ENCODE measurements at regions not wholly inside any gene's neighbourhood (a gene's known extent, or its start where the extent isn't known, plus 50 kb on each side); places are given as distances from the start of the nearest gene placed in this dataset.

- Histone ChIP-seq H3K4me2 (ENCODE audit: low read length) (no peak overlapping the region), H3F3A (ENCODE audit: insufficient read depth, low read length) (no peaks in the 10 kb centered on the region), H3K79me2 (ENCODE audit: insufficient read depth, low read length) (no peaks in the 10 kb centered on the region), H3K4me1 (ENCODE audit: insufficient read depth, low read length, severe bottlenecking) (no peaks in the 10 kb centered on the region), H4K20me1 (ENCODE audit: insufficient read depth, low read length) (no peaks in the 10 kb centered on the region), H3K4me3 (ENCODE audit: low read depth, low read length, poor library complexity, severe bottlenecking) (no peak overlapping the region), H3K9me2 (ENCODE audit: low read depth, low read length) (no peaks in the 10 kb centered on the region), H3K36me3 (ENCODE audit: insufficient read depth, low read length) (no peaks in the 10 kb centered on the region), H3K9me3 (ENCODE audit: low read length) (no peaks in the 10 kb centered on the region), H3K27ac (ENCODE audit: low read depth, low read length, poor library complexity, severe bottlenecking) (no peak overlapping the region), H3K27me3 (ENCODE audit: insufficient read depth, low read length) (no peaks in the 10 kb centered on the region), H2AFZ (ENCODE audit: low read length) (no peak overlapping the region), H3K9ac (ENCODE audit: low read length) (no peak overlapping the region)
- TF ChIP-seq EZH2 (IDR thresholded peaks at IDR 0.05; ENCODE audit: borderline replicate concordance, low read length): no peak
Observed at GRCh38 chr5:96084874-96085506, 123.3 kb upstream of the ELL2 start.

GRCh38 chr5:96083361-96083881 is 121.8 kb upstream of the ELL2 start:
- no peak overlapping the region for H3K9ac ChIP-seq (ENCODE audit: low read length)
- no peaks in the 10 kb centered on the region for H3K9me2 ChIP-seq (ENCODE audit: low read depth, low read length)
- H3K36me3 ChIP-seq (ENCODE audit: insufficient read depth, low read length): no peaks in the 10 kb centered on the region
- H3K79me2 ChIP-seq (ENCODE audit: insufficient read depth, low read length): no peaks in the 10 kb centered on the region
- H3K4me2 ChIP-seq (ENCODE audit: low read length): no peak overlapping the region
- no peak overlapping the region for H3K4me3 ChIP-seq (ENCODE audit: low read depth, low read length, poor library complexity, severe bottlenecking)
- H3F3A ChIP-seq (ENCODE audit: insufficient read depth, low read length): no peaks in the 10 kb centered on the region
- H2AFZ ChIP-seq (ENCODE audit: low read length): no peak overlapping the region
- H3K9me3 ChIP-seq (ENCODE audit: low read length): no peaks in the 10 kb centered on the region
- no peak overlapping the region for H3K27ac ChIP-seq (ENCODE audit: low read depth, low read length, poor library complexity, severe bottlenecking)
- no peaks in the 10 kb centered on the region for H4K20me1 ChIP-seq (ENCODE audit: insufficient read depth, low read length)
- no peaks in the 10 kb centered on the region for H3K4me1 ChIP-seq (ENCODE audit: insufficient read depth, low read length, severe bottlenecking)
- no peaks in the 10 kb centered on the region for H3K27me3 ChIP-seq (ENCODE audit: insufficient read depth, low read length)
- TF ChIP-seq CTCF (IDR thresholded peaks at IDR 0.05; ENCODE audit: low read length): no peak

GRCh38 chr5:96081276-96081858 is 119.7 kb upstream of the ELL2 start:
- TF ChIP-seq CTCF (IDR thresholded peaks at IDR 0.05; ENCODE audit: low read length) (no peak), EZH2 (IDR thresholded peaks at IDR 0.05; ENCODE audit: borderline replicate concordance, low read length) (no peak)
- no peaks in the 10 kb centered on the region for H3K9me3 ChIP-seq (ENCODE audit: low read length)
- H3K27me3 ChIP-seq (ENCODE audit: insufficient read depth, low read length): no peaks in the 10 kb centered on the region
- H3K9me2 ChIP-seq (ENCODE audit: low read depth, low read length): no peaks in the 10 kb centered on the region
- no peaks in the 10 kb centered on the region for H4K20me1 ChIP-seq (ENCODE audit: insufficient read depth, low read length)
- no peak overlapping the region for H3K4me2 ChIP-seq (ENCODE audit: low read length)
- H3F3A ChIP-seq (ENCODE audit: insufficient read depth, low read length): no peaks in the 10 kb centered on the region
- no peaks in the 10 kb centered on the region for H3K79me2 ChIP-seq (ENCODE audit: insufficient read depth, low read length)
- no peak overlapping the region for H3K4me3 ChIP-seq (ENCODE audit: low read depth, low read length, poor library complexity, severe bottlenecking)
- no peak overlapping the region for H3K27ac ChIP-seq (ENCODE audit: low read depth, low read length, poor library complexity, severe bottlenecking)
- H3K9ac ChIP-seq (ENCODE audit: low read length): no peak overlapping the region
- no peaks in the 10 kb centered on the region for H3K36me3 ChIP-seq (ENCODE audit: insufficient read depth, low read length)
- H3K4me1 ChIP-seq (ENCODE audit: insufficient read depth, low read length, severe bottlenecking): no peaks in the 10 kb centered on the region
- H2AFZ ChIP-seq (ENCODE audit: low read length): no peak overlapping the region

- no peaks in the 10 kb centered on the region for H3K9me2 ChIP-seq (ENCODE audit: low read depth, low read length)
- H2AFZ ChIP-seq (ENCODE audit: low read length): no peak overlapping the region
- H3K4me2 ChIP-seq (ENCODE audit: low read length): no peak overlapping the region
- no peaks in the 10 kb centered on the region for H3K79me2 ChIP-seq (ENCODE audit: insufficient read depth, low read length)
- H3K36me3 ChIP-seq (ENCODE audit: insufficient read depth, low read length): no peaks in the 10 kb centered on the region
- H3K4me1 ChIP-seq (ENCODE audit: insufficient read depth, low read length, severe bottlenecking): no peaks in the 10 kb centered on the region
- no peaks in the 10 kb centered on the region for H3F3A ChIP-seq (ENCODE audit: insufficient read depth, low read length)
- no peaks in the 10 kb centered on the region for H4K20me1 ChIP-seq (ENCODE audit: insufficient read depth, low read length)
- no peak overlapping the region for H3K27ac ChIP-seq (ENCODE audit: low read depth, low read length, poor library complexity, severe bottlenecking)
- no peak overlapping the region for H3K9ac ChIP-seq (ENCODE audit: low read length)
- no peaks in the 10 kb centered on the region for H3K9me3 ChIP-seq (ENCODE audit: low read length)
- H3K4me3 ChIP-seq (ENCODE audit: low read depth, low read length, poor library complexity, severe bottlenecking): no peak overlapping the region
- no peak for TF ChIP-seq EZH2 (IDR thresholded peaks at IDR 0.05; ENCODE audit: borderline replicate concordance, low read length)
- TF ChIP-seq CTCF (IDR thresholded peaks at IDR 0.05; ENCODE audit: low read length): no peak
- H3K27me3 ChIP-seq (ENCODE audit: insufficient read depth, low read length): no peaks in the 10 kb centered on the region
Observed at GRCh38 chr5:96080557-96080956, 118.9 kb upstream of the ELL2 start.
